ENCODE measurements at regions not wholly inside any gene's neighbourhood (a gene's known extent, or its start where the extent isn't known, plus 50 kb on each side); places are given as distances from the start of the nearest gene placed in this dataset.

DNA sequence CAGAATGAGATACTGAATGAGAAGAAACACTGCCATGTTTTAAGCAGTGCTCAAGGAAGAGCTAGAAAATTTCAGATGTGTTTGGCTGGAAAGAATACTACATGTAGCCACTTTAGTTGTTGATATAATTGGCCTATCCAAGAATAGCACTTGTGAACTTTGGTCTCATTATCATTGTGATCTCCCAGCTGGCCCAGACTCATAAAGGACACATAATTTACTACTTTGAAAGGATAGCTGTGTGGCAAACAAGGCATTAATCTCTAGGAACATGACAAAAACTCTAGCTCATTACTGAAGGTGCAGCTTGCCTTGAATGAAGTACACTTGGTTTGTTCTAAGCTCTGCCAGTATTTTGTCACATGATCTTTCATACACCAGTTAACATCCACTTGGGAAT, 356.3 kb downstream of the CSNK1G3 start:
- no peak for TF ChIP-seq CTCF (IDR thresholded peaks at IDR 0.05)
- no peak for TF ChIP-seq ZFX (IDR thresholded peaks at IDR 0.05; ENCODE audit: borderline replicate concordance)

Data from 22Rv1 (cell line).